ENCODE measurements at regions not wholly inside any gene's neighbourhood (a gene's known extent, or its start where the extent isn't known, plus 50 kb on each side); places are given as distances from the start of the nearest gene placed in this dataset.

GRCh38 chr3:81255463-81255862 is 506.0 kb downstream of the GBE1 start:
- no peak for TF ChIP-seq EZH2phosphoT487 (IDR thresholded peaks at IDR 0.05; ENCODE audit: borderline replicate concordance, low read depth, low read length)
- TF ChIP-seq, protein P1, sequence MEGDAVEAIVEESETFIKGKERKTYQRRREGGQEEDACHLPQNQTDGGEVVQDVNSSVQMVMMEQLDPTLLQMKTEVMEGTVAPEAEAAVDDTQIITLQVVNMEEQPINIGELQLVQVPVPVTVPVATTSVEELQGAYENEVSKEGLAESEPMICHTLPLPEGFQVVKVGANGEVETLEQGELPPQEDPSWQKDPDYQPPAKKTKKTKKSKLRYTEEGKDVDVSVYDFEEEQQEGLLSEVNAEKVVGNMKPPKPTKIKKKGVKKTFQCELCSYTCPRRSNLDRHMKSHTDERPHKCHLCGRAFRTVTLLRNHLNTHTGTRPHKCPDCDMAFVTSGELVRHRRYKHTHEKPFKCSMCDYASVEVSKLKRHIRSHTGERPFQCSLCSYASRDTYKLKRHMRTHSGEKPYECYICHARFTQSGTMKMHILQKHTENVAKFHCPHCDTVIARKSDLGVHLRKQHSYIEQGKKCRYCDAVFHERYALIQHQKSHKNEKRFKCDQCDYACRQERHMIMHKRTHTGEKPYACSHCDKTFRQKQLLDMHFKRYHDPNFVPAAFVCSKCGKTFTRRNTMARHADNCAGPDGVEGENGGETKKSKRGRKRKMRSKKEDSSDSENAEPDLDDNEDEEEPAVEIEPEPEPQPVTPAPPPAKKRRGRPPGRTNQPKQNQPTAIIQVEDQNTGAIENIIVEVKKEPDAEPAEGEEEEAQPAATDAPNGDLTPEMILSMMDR (conservative IDR thresholded peaks at IDR 0.05; ENCODE audit: low read length): no peak
